Choroid plexus epithelial cell (primary cell): ENCODE measurements at regions not wholly inside any gene's neighbourhood (a gene's known extent, or its start where the extent isn't known, plus 50 kb on each side); places are given as distances from the start of the nearest gene placed in this dataset.
A peak's percentile ranks its signal among the peaks of the same experiment; 100 is the strongest.
"Not testable (repeated sequence)": the region's sequence is repeated elsewhere in the genome, so short reads cannot be mapped to it uniquely, and the experiment has no call there.

Experiments
- DNase-seq: peaks from one replicate; pipeline ENCODE4 v3.0.0-alpha.2; 2010; ENCODE audit warnings: low read depth
- H3K4me3 ChIP-seq: 2 replicates; pipeline ENCODE4 v1.5.1; 2011; ENCODE audit warnings: low read depth, mild to moderate bottlenecking, control low read depth, low read length, moderate library complexity
- CTCF ChIP-seq: conservative IDR thresholded peaks from 2 replicates; pipeline ENCODE4 v1.5.1; 2011; ENCODE audit warnings: low read depth, mild to moderate bottlenecking, control low read depth, inconsistent platforms, low read length, moderate library complexity

GRCh38 chr2:228527197-228527881, 345.9 kb upstream of the SPHKAP start:
- peak; percentile 32 for DNase-seq
- H3K4me3 ChIP-seq = no peak overlapping the region
- TF ChIP-seq CTCF = no peak

- TF ChIP-seq CTCF = no peak
- DNase-seq = no peak
- H3K4me3 ChIP-seq = no peak overlapping the region
These were observed 345.2 kb upstream of the SPHKAP start for GRCh38 chr2:228526687-228527086.

- no peak for TF ChIP-seq CTCF
- H3K4me3 ChIP-seq = no peak overlapping the region
- DNase-seq = no peak
These were observed 341.5 kb upstream of the SPHKAP start for GRCh38 chr2:228522977-228523376.

GRCh38 chr2:228522276-228522675, 340.8 kb upstream of the SPHKAP start:
- no peak for TF ChIP-seq CTCF
- H3K4me3 ChIP-seq = no peak overlapping the region
- DNase-seq = no peak

GRCh38 chr2:228519561-228519960, 338.1 kb upstream of the SPHKAP start:
- no peak overlapping the region for H3K4me3 ChIP-seq
- DNase-seq = no peak
- TF ChIP-seq CTCF = no peak

- H3K4me3 ChIP-seq = no peak overlapping the region
- DNase-seq = no peak
- no peak for TF ChIP-seq CTCF
These were observed 334.5 kb upstream of the SPHKAP start for GRCh38 chr2:228516019-228516418.

- not testable (repeated sequence) for H3K4me3 ChIP-seq, DNase-seq
These were observed 332.0 kb upstream of the SPHKAP start for GRCh38 chr2:228513480-228513879.
